Right atrium auricular region (tissue), 2 donors: ENCODE measurements at regions not wholly inside any gene's neighbourhood (a gene's known extent, or its start where the extent isn't known, plus 50 kb on each side); places are given as distances from the start of the nearest gene placed in this dataset.

ENCODE experiments used
- DNase-seq: peaks from one replicate; pipeline ENCODE4 v3.0.0-alpha.2; 2019; ENCODE audit warnings: low spot score
- H3K27ac ChIP-seq, 2 donors: fragments of 200-600 bp; sonication (generic); 1 replicate in 1 of 2; 2 replicates in 1 of 2; pipeline ENCODE4 v1.5.1; 2016 to 2019
- H3K27me3 ChIP-seq, 2 donors: fragments of 200-600 bp; sonication (generic); one replicate each; pipeline versions ENCODE4 v1.5.1 to v1.6.0; 2017 to 2019
- H3K36me3 ChIP-seq: fragments of 200-600 bp; sonication (generic); one replicate; pipeline ENCODE4 v1.5.1; 2016
- H3K4me1 ChIP-seq, 2 donors: fragments of 200-600 bp; sonication (generic); one replicate each; pipeline versions ENCODE4 v1.5.1 to v1.6.0; 2017 to 2019
- H3K4me3 ChIP-seq, 2 donors: fragments of 200-600 bp; sonication (generic); 1 replicate in 1 of 2; 2 replicates in 1 of 2; pipeline ENCODE4 v1.5.1; 2017 to 2019; ENCODE audit warnings: mild to moderate bottlenecking in 1 of 2, moderate library complexity in 1 of 2
- H3K9me3 ChIP-seq, 2 donors: fragments of 200-600 bp; sonication (generic); one replicate each; pipeline ENCODE4 v1.5.1; 2019
- TF ChIP-seq, protein P1 (sequence below), 2 donors: fragments of 200-600 bp; sonication (generic); IDR thresholded peaks; one replicate each; pipeline ENCODE4 v1.5.1; 2019; ENCODE audit warnings: antibody characterized with exemption in 2 of 2

DNA sequence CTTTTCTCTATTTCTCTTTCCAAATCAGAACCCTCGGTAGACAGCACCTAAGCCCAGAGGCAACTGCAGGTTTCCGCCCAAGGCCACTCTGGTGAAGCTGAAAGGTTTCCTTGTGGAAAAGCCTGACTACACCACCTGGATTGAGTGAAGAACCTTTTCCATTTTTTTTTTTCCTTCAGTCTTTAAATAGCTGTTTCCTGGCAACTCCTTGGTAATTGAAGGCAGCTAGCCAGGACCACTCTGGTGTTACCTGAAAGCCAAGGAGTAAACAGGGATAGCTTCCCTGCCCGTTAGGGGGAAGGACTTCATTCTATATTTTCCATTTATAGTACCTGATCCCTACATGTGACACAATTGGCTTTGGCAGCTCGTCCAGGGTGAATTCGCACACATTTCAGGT, 1238.4 kb downstream of the GRIK2 start:
- H3K9me3 ChIP-seq, result no peaks in the 10 kb centered on the region
- H3K36me3 ChIP-seq, result no peaks in the 10 kb centered on the region
- TF ChIP-seq, protein P1, sequence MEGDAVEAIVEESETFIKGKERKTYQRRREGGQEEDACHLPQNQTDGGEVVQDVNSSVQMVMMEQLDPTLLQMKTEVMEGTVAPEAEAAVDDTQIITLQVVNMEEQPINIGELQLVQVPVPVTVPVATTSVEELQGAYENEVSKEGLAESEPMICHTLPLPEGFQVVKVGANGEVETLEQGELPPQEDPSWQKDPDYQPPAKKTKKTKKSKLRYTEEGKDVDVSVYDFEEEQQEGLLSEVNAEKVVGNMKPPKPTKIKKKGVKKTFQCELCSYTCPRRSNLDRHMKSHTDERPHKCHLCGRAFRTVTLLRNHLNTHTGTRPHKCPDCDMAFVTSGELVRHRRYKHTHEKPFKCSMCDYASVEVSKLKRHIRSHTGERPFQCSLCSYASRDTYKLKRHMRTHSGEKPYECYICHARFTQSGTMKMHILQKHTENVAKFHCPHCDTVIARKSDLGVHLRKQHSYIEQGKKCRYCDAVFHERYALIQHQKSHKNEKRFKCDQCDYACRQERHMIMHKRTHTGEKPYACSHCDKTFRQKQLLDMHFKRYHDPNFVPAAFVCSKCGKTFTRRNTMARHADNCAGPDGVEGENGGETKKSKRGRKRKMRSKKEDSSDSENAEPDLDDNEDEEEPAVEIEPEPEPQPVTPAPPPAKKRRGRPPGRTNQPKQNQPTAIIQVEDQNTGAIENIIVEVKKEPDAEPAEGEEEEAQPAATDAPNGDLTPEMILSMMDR (IDR thresholded peaks at IDR 0.05), result no peak
- H3K27me3 ChIP-seq, result no peaks in the 10 kb centered on the region
- no peak overlapping the region for H3K27ac ChIP-seq
- no peak overlapping the region for H3K4me3 ChIP-seq
- DNase-seq, result no peak
- H3K4me1 ChIP-seq, result no peaks in the 10 kb centered on the region

DNA sequence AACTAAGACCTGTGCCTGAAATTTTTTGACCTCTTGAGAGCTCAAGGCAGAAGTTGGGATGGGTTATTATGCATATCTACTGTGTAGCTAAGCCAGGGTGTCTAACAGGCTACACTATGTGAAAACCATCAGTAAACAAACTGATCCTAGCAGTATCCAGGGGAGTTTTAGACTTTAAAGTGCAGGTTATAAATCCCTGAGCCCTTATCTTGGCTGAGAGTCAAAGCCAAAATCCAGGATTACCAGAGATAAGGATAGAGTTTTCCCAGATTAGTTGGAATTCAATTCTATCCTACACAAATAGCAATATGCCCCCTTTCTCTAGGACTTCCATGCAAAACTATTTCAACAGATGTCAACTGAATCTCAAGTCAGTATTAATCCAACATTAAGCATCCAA, 1229.7 kb downstream of the GRIK2 start:
- Histone ChIP-seq H3K36me3 (no peaks in the 10 kb centered on the region), H3K4me3 (no peak overlapping the region), H3K9me3 (no peaks in the 10 kb centered on the region), H3K27ac (no peak overlapping the region), H3K4me1 (no peaks in the 10 kb centered on the region), H3K27me3 (no peaks in the 10 kb centered on the region)
- TF ChIP-seq, protein P1 (IDR thresholded peaks at IDR 0.05), result no peak
- DNase-seq, result no peak

- TF ChIP-seq, protein P1 (IDR thresholded peaks at IDR 0.05), result peak in 1 of 2 donors; percentile 56
- Histone ChIP-seq H3K36me3 (no peaks in the 10 kb centered on the region), H3K4me1 (no peaks in the 10 kb centered on the region), H3K9me3 (no peaks in the 10 kb centered on the region), H3K4me3 (no peak overlapping the region), H3K27me3 (no peaks in the 10 kb centered on the region), H3K27ac (no peak overlapping the region)
- DNase-seq, result no peak
Measured at GRCh38 chr6:102619585-102619984, 1226.1 kb downstream of the GRIK2 start.

- TF ChIP-seq, protein P1 (IDR thresholded peaks at IDR 0.05), result no peak
- Histone ChIP-seq H3K4me1 (no peaks in the 10 kb centered on the region), H3K36me3 (no peaks in the 10 kb centered on the region), H3K4me3 (no peak overlapping the region), H3K9me3 (no peaks in the 10 kb centered on the region), H3K27me3 (no peaks in the 10 kb centered on the region), H3K27ac (no peak overlapping the region)
- DNase-seq, result no peak
Measured at GRCh38 chr6:102582569-102582968, 1189.1 kb downstream of the GRIK2 start.

- TF ChIP-seq, protein P1 (IDR thresholded peaks at IDR 0.05), result no peak
- Histone ChIP-seq H3K27ac (no peak overlapping the region), H3K27me3 (no peaks in the 10 kb centered on the region), H3K4me3 (no peak overlapping the region), H3K4me1 (no peaks in the 10 kb centered on the region), H3K36me3 (no peaks in the 10 kb centered on the region), H3K9me3 (no peaks in the 10 kb centered on the region)
- DNase-seq, result no peak
Measured at GRCh38 chr6:102581378-102582124, 1188.0 kb downstream of the GRIK2 start.
